DOHH2 (cell line): ENCODE measurements at regions not wholly inside any gene's neighbourhood (a gene's known extent, or its start where the extent isn't known, plus 50 kb on each side); places are given as distances from the start of the nearest gene placed in this dataset.

Experiments used
- CTCF ChIP-seq: fragments of 200-600 bp; sonication (generic); IDR thresholded peaks from one replicate; pipeline ENCODE4 v1.5.1; 2014; ENCODE audit warnings: antibody characterized with exemption, mild to moderate bottlenecking, low read depth, low read length; ENCODE audit not compliant: poor library complexity, severe bottlenecking
- EZH2phosphoT487 ChIP-seq: fragments of 200-600 bp; sonication (generic); IDR thresholded peaks from 2 replicates; pipeline ENCODE4 v1.6.1; 2017; ENCODE audit warnings: borderline replicate concordance, mild to moderate bottlenecking, antibody characterized with exemption, low read length, moderate library complexity, mixed read lengths

- TF ChIP-seq CTCF (no peak), EZH2phosphoT487 (no peak)
Measured at GRCh38 chr4:175421506-175421905, 390.6 kb downstream of the GPM6A start.
